ENCODE measurements at regions not wholly inside any gene's neighbourhood (a gene's known extent, or its start where the extent isn't known, plus 50 kb on each side); places are given as distances from the start of the nearest gene placed in this dataset.

GRCh38 chr20:51221791-51222408, 199.0 kb upstream of the KCNG1 start:
- Histone ChIP-seq H3K9me3 (ENCODE audit: insufficient read depth, low read length) (peaks cover 7% of the 10 kb centered on the region; the same call in 1 of the 2 replicates), H3K4me3 (ENCODE audit: insufficient read depth, low read length, poor library complexity, severe bottlenecking) (no peak overlapping the region), H3F3A (ENCODE audit: insufficient read depth) (no peaks in the 10 kb centered on the region), H3K27ac (ENCODE audit: low read depth, low read length) (no peak overlapping the region), H3K9me2 (replicated peaks; ENCODE audit: insufficient read depth, low read length) (no peaks in the 10 kb centered on the region), H3K27me3 (ENCODE audit: low read length) (no peaks in the 10 kb centered on the region), H2AFZ (ENCODE audit: low read depth, low read length, severe bottlenecking) (no peak overlapping the region), H3K4me2 (ENCODE audit: low read depth, low read length, poor library complexity, severe bottlenecking) (no peak overlapping the region), H3K36me3 (ENCODE audit: low read length) (no peaks in the 10 kb centered on the region), H4K20me1 (ENCODE audit: low read depth, low read length) (no peaks in the 10 kb centered on the region), H3K79me2 (ENCODE audit: insufficient read depth, low read length) (no peaks in the 10 kb centered on the region), H3K9ac (ENCODE audit: low read length) (no peak overlapping the region)
- TF ChIP-seq, protein P1, sequence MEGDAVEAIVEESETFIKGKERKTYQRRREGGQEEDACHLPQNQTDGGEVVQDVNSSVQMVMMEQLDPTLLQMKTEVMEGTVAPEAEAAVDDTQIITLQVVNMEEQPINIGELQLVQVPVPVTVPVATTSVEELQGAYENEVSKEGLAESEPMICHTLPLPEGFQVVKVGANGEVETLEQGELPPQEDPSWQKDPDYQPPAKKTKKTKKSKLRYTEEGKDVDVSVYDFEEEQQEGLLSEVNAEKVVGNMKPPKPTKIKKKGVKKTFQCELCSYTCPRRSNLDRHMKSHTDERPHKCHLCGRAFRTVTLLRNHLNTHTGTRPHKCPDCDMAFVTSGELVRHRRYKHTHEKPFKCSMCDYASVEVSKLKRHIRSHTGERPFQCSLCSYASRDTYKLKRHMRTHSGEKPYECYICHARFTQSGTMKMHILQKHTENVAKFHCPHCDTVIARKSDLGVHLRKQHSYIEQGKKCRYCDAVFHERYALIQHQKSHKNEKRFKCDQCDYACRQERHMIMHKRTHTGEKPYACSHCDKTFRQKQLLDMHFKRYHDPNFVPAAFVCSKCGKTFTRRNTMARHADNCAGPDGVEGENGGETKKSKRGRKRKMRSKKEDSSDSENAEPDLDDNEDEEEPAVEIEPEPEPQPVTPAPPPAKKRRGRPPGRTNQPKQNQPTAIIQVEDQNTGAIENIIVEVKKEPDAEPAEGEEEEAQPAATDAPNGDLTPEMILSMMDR (IDR thresholded peaks at IDR 0.05; ENCODE audit: insufficient read depth, low read length, poor library complexity, severe bottlenecking): no peak
- TF ChIP-seq EZH2phosphoT487 (conservative IDR thresholded peaks at IDR 0.05; ENCODE audit: low read length): no peak

DNA sequence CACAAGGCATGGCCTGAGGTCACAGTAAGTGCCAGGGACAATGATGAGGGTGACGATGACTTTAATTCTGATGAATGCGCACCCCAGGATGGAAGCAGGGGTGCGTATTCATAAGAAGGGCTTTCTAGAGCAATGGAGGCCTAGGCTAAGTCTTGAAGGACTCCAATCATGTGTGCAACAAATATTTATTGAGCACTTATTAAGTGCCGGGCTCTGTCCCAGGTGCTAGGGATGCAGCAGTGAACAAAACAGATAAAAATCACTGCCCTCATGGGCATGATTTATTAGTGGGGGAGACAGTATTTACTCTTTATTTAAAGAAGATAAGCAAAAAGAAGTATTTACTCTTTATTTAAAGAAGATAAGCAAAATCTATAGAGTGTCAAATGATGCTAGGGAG, 198.2 kb upstream of the KCNG1 start:
- Histone ChIP-seq H3K27me3 (ENCODE audit: low read length) (no peaks in the 10 kb centered on the region), H3K79me2 (ENCODE audit: insufficient read depth, low read length) (no peaks in the 10 kb centered on the region), H3K27ac (ENCODE audit: low read depth, low read length) (no peak overlapping the region), H4K20me1 (ENCODE audit: low read depth, low read length) (no peaks in the 10 kb centered on the region), H3K9me3 (ENCODE audit: insufficient read depth, low read length) (peaks cover 12% of the 10 kb centered on the region; the same call in 1 of the 2 replicates), H3K9me2 (replicated peaks; ENCODE audit: insufficient read depth, low read length) (no peaks in the 10 kb centered on the region), H3F3A (ENCODE audit: insufficient read depth) (no peaks in the 10 kb centered on the region), H3K9ac (ENCODE audit: low read length) (no peak overlapping the region), H3K36me3 (ENCODE audit: low read length) (no peaks in the 10 kb centered on the region), H3K4me3 (ENCODE audit: insufficient read depth, low read length, poor library complexity, severe bottlenecking) (no peak overlapping the region), H3K4me2 (ENCODE audit: low read depth, low read length, poor library complexity, severe bottlenecking) (no peak overlapping the region), H2AFZ (ENCODE audit: low read depth, low read length, severe bottlenecking) (no peak overlapping the region)
- TF ChIP-seq EZH2phosphoT487 (conservative IDR thresholded peaks at IDR 0.05; ENCODE audit: low read length): no peak
- TF ChIP-seq, protein P1 (IDR thresholded peaks at IDR 0.05; ENCODE audit: insufficient read depth, low read length, poor library complexity, severe bottlenecking): no peak

- H3K4me3 ChIP-seq (ENCODE audit: insufficient read depth, low read length, poor library complexity, severe bottlenecking): no peak overlapping the region
- no peak overlapping the region for H2AFZ ChIP-seq (ENCODE audit: low read depth, low read length, severe bottlenecking)
- peaks cover 15% of the 10 kb centered on the region; the same call in 1 of the 2 replicates for H3K9me3 ChIP-seq (ENCODE audit: insufficient read depth, low read length)
- no peak overlapping the region for H3K9ac ChIP-seq (ENCODE audit: low read length)
- no peak overlapping the region for H3K27ac ChIP-seq (ENCODE audit: low read depth, low read length)
- no peaks in the 10 kb centered on the region for H3K9me2 ChIP-seq (replicated peaks; ENCODE audit: insufficient read depth, low read length)
- H3K27me3 ChIP-seq (ENCODE audit: low read length): no peaks in the 10 kb centered on the region
- H3F3A ChIP-seq (ENCODE audit: insufficient read depth): no peaks in the 10 kb centered on the region
- no peaks in the 10 kb centered on the region for H3K79me2 ChIP-seq (ENCODE audit: insufficient read depth, low read length)
- H3K36me3 ChIP-seq (ENCODE audit: low read length): no peaks in the 10 kb centered on the region
- H3K4me2 ChIP-seq (ENCODE audit: low read depth, low read length, poor library complexity, severe bottlenecking): no peak overlapping the region
- TF ChIP-seq, protein P1 (IDR thresholded peaks at IDR 0.05; ENCODE audit: insufficient read depth, low read length, poor library complexity, severe bottlenecking): peak; percentile 54
- no peak for TF ChIP-seq EZH2phosphoT487 (conservative IDR thresholded peaks at IDR 0.05; ENCODE audit: low read length)
- H4K20me1 ChIP-seq (ENCODE audit: low read depth, low read length): no peaks in the 10 kb centered on the region
These were observed 197.4 kb upstream of the KCNG1 start for GRCh38 chr20:51220293-51220706.

Measured in SU-DHL-6 (cell line).